HG03457 (cell line): ENCODE measurements at regions not wholly inside any gene's neighbourhood (a gene's known extent, or its start where the extent isn't known, plus 50 kb on each side); places are given as distances from the start of the nearest gene placed in this dataset.
"Not testable (repeated sequence)": the region's sequence is repeated elsewhere in the genome, so short reads cannot be mapped to it uniquely, and the experiment has no call there.

Experiments
- ATAC-seq: cut with Tn5 transposase; IDR thresholded peaks from one replicate; pipeline ENCODE4 v1.9.1; 2021; ENCODE audit warnings: moderate number of reproducible peaks; ENCODE audit not compliant: unreplicated experiment

DNA sequence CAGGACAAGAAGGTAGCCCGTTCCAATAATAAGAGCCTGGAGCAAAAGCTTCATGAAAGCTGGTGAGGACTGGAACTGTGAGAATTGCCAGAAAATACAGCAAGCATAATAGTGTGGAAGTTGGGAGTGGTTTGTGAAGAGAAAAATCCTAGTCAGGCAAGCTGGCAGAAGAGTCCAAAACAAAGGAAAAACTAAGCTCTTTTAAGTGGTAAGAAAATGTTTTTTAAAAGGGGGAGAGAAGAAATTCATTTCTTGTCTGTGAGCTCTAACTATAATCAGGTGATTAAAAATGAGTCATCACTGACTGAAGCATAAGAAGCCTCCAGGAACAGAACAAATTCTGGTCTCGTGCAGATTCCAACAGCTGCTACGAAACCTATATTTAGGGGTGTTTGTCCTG lies 102.6 kb downstream of the CAAP1 start:
- no peak for ATAC-seq

DNA sequence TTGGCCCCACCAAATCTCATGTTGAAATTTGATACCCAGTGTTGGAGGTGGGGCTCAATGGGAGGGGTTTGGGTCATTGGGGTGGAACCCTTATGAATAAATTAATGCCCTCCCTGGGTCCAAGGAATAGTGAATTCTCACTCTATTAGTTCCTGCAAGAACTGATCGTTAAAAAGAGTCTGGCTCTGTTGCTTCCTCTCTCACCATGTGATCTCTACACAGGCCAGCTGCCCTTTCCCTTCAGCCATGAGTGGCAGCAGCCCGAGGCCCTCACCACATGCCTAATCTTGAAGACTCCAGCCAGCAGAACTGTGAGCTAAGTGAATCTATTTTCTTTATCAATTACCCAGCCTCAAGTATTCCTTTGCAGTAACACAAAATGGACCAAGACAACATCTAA lies 106.0 kb downstream of the CAAP1 start:
- no peak for ATAC-seq

GRCh38 chr9:26782899-26783298 lies 109.7 kb downstream of the CAAP1 start:
- ATAC-seq: no peak

DNA sequence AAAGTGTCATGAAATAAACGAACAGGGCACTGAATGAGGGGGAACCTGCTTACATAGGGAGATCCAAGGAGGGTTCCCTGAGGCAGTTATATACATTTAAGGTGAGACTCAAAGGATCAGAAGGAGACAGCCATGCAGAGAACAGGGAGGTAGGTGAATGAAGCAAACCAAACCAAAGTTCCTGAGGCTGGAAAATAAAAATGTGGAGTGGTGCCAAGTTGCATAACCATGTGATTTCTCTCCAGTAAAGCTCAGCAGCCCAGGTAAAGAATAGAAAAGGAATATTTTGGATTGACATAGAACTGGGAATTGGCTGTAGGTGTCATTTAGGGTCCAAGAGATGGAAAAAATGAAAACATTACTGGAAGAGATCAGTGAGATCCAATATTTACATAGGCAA lies 110.7 kb downstream of the CAAP1 start:
- no peak for ATAC-seq

- ATAC-seq: not testable (repeated sequence)
These were observed 112.3 kb downstream of the CAAP1 start for GRCh38 chr9:26780307-26780706.

DNA sequence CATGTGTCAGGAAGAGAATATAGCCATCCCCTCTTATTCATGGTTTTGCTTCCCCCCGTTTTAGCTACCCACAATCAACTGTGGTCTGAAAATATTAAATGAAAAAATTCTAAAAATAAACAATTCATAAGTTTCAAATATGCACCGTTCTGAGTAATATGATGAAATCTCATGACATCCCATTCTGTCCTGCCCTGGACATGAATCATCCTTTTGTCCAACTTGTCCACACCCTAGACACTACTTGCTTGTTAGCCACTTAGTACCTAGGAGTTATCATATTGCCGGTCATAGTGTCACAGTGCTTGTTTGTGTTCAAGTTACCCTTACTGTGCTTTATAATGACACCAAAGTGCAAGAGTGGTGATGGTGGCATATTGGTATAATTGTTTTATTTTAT lies 113.5 kb downstream of the CAAP1 start:
- no peak for ATAC-seq

DNA sequence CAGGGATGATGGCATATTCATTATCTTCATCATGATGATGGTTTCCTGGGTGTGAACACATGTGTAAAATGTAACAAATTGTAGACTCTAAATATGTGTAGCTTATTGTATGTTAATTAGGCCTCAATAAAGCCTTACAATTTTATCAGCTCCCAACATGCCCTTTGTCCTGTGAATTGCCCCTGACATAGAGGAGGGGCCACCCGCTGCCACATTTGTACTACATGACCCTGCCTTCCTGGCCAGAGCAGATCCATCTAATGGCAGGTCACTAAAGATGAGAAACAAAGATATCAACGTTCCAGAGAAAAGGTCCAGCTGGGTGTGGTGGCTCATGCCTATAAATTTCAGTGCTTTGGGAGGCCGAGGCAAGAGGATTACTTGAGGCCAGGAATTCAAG lies 117.2 kb downstream of the CAAP1 start:
- no peak for ATAC-seq

- no peak for ATAC-seq
These were observed 119.5 kb downstream of the CAAP1 start for GRCh38 chr9:26773056-26773455.

DNA sequence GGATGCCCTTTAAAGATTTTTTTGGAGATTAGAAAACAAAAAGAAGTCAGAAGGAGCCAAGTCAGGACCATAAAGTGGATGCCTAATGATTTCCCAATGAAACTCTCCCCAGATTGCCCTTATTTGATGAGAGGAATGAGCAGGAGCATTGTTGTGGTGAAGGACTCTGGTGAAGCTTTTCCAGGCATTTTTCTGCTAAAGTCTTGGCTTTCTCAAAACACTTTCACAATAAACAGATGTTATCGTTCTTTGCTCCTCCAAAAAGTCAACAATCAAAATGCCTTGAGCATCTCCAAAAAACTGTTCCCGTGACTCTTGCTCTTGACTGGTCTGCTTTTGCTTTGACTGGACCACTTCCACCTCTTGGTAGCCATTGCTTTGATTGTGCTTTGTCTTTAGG lies 121.8 kb downstream of the CAAP1 start:
- no peak for ATAC-seq

GRCh38 chr9:26768145-26768544 lies 124.5 kb downstream of the CAAP1 start:
- ATAC-seq: no peak

GRCh38 chr9:26760675-26761074 lies 131.9 kb downstream of the CAAP1 start:
- ATAC-seq: no peak

GRCh38 chr9:26758655-26759054 lies 133.9 kb downstream of the CAAP1 start:
- ATAC-seq: no peak

DNA sequence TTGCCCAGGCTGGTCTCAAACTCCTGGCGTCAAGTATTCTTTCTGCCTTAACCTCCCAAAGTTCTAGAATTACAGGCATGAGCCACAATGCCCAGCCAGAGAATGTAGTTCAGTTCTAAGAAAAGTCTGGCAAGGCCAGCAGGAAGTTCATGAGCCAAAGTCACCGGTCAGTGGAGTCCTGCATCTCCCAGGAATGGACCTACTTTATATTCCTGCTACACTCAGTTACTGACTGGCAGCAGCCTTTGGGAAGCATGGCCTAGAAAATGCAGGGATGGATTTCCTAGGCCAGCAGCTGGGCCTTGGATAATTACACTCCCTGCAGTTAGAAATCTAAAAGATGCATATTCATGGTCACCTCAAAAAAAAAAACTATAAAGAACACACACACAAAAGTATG lies 135.7 kb downstream of the CAAP1 start:
- no peak for ATAC-seq

DNA sequence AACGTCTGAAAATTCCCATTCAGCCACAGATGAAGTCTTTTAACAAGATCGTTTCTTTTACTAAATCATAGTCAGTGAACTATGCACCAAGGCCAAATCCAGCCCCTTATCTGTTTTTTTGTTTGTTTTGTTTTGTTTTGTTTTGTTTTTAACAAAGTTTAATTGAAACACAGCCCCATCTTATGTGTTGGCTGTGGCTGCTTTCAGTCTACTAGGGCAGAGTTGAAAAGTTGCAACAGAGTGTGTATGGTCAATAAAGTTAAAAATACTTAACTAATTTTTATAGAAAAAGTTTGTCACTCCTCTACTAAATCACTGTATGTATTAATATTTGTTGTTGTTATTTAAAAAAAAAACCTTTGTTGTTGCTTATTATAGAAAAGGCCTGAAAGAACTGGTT lies 137.1 kb downstream of the CAAP1 start:
- ATAC-seq: no peak

DNA sequence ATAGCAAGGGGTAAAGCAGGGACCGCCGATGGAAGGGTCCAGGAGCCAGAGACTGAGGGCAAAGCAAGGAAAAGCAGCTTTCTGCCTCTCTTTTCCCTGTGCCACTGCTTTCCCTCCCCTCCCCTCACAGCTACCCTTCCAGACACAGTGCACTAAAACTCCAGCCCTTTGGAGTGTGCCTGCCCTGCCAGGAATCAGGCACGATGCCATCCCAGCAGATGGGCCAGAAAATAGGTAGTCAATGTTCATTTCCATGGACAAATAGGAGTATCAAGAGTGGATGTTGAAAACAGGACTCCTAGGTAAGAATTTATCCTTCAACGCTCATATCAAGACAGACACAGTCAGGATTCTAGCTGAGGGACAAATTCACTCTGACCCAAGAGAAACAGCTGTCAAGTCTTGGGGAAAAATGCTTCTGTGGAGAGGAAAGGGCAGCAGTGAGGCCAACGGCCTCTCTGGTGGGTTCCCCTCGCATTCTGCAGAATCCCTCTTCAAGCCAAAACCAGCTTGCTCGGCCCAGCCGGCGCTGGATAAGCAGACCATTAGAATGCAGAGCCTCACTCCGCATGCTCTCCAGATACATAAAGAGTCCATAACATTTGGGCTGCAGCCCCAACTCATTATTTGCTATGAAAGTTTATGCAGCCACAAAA lies 138.0 kb downstream of the CAAP1 start:
- no peak for ATAC-seq

- ATAC-seq: no peak
These were observed 138.6 kb downstream of the CAAP1 start for GRCh38 chr9:26753971-26754370.

DNA sequence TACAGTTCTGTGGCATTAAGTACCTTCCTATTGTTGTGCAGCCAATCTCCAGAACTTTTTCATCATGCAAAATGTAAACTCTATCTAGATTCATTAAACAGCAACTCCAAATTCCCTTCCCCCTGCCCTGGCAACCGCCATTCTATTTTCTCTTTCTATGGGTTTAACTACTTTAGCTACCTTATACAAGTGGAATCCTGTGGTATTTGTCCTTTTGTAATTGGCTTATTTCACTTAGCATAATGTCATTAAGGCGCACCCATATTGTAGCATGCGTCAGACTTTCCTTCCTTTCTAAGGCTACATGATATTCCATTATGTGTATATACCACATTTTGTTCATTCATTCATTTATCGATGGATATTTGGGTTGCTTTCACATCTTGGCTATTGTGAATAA lies 142.4 kb downstream of the CAAP1 start:
- no peak for ATAC-seq

GRCh38 chr9:26748449-26749058 lies 144.0 kb downstream of the CAAP1 start:
- no peak for ATAC-seq

- no peak for ATAC-seq
These were observed 145.0 kb downstream of the CAAP1 start for GRCh38 chr9:26747611-26748010.

DNA sequence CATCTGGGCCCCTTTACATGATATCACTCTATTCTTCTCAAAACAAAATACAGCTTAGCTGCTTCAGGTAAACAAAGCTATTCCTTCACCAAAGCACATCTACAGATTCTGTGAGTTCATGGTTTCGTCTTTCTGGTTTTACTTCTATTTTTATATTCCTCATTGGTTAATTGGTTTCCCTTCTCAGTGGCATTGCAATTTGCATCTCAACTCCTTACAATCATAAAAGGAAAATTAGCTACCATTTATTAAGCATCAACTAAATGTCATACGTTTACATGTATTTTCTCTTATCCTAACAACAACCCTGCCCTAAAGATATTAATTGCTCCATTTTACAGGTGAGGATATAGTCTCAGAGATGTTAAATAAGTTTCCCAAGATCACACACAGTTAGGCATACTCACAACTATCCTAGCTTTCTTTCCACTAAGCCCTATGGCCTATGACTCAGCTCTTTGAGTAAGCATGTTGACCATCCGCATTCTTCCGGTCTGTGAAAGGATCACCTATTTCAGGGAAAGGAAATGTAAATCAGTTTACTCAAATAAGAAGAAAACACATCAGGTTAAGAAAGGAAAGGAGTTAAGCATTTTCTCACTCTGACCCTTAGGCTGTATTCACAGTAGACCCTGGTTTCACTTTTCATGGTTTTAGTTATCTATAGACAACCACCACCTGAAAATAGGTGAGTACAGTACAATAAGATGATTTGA lies 146.1 kb downstream of the CAAP1 start:
- ATAC-seq: peak; percentile 92

DNA sequence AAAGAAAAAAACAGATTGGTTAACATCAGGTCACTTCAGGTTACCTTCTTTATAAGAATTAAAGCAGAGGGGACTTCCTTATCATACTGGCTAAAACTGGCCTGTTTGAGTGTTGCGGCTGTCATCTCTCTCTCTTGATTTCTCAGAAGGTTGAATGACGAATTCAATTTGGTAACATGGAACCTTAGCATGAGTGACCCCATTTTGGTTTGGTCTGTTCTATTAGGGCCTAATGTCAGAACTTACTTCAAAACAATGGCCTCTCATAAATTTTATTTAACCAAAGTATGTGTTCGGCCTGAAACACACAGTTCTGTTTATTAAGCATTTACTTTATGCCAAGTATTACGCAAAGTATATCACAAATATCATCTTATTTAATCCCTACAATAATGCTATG lies 147.5 kb downstream of the CAAP1 start:
- ATAC-seq: no peak

- ATAC-seq: no peak
These were observed 148.2 kb downstream of the CAAP1 start for GRCh38 chr9:26744191-26744965.
